GM18505 (cell line): ENCODE measurements at regions not wholly inside any gene's neighbourhood (a gene's known extent, or its start where the extent isn't known, plus 50 kb on each side); places are given as distances from the start of the nearest gene placed in this dataset.

ENCODE experiments used
- ATAC-seq: cut with Tn5 transposase; IDR thresholded peaks from one replicate; pipeline ENCODE4 v1.9.1; 2021; ENCODE audit not compliant: unreplicated experiment
- POLR2A ChIP-seq: IDR thresholded peaks from 4 replicates; pipeline ENCODE4 v1.6.1; 2011; ENCODE audit warnings: borderline replicate concordance; ENCODE audit not compliant: insufficient read depth, insufficient read length; ENCODE audit errors: extremely low read depth

DNA sequence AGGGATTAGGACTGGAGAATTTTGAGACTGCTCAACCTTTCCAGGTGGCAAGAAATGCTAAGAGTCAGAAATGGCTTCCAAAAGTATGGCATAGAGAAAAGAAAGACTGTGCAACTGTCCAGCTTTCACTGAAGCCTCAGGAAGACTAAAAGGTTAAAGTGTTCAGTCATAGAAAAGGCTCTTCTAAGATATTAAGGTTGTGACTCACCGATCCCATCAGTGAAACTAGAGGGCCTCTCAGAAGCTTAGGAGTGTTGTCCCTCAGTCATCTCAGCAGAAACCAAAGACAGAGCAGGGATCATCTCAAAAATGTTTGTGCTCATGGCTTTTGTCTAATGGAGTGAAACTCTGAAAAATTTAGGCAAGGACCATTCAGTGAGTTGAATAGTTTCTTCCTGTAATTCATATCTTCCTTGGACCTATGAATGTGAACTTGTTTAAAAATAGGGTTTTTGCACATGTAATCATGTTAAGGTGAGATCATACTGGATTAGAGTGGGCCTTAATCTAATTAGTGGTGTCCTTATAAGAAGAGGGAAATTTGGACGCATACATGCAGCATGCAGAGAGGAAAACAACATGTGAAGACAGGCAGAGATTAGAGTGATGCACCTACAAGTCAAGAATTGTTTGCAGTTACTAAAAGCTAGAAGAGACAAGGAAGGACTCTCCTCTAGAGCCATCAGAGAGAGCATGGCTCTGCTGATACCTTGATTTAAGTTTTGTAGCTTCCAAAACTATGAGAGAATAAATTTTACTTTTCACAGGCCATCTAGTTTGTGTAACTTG lies 71.3 kb downstream of the RPE65 start:
- no peak for ATAC-seq
- TF ChIP-seq POLR2A = no peak

DNA sequence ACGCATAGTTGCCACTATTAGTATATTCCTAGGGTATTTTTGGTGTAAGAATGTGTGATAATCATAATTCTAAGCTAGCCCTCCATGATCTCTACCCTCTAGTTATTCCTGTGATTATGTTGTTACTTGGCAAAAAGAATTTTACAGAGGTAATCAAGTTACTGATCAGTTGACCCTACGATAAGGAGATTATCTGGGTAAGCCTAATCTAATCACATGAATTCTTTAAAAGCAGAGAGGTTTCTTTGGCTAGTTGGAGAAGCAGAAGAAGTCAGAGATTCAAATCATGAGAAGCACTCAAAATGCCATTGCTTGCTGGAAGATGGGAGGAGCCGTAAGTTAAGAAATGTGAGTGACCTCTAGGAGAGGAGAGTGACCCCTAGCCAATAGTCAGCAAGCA lies 72.7 kb downstream of the RPE65 start:
- no peak for TF ChIP-seq POLR2A
- no peak for ATAC-seq

DNA sequence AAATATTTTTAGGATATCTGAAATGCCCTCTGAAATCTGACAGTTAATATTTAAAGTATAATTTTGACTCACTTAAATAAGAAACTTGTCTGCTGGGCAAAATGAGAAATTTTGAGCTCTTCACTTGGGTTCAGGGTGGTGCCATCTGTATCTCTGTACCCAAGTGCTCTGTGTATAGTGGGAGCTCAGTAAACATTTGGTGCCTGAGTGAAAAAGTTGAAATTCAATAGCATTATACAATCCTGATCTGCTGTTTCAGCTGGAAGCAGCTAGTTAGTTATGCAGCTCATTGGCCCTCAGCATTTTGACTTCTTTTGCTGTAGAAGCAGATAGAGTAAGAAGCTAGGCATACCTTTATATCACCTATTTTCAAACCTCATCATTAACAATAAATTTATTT lies 73.3 kb downstream of the RPE65 start:
- ATAC-seq = no peak
- no peak for TF ChIP-seq POLR2A

DNA sequence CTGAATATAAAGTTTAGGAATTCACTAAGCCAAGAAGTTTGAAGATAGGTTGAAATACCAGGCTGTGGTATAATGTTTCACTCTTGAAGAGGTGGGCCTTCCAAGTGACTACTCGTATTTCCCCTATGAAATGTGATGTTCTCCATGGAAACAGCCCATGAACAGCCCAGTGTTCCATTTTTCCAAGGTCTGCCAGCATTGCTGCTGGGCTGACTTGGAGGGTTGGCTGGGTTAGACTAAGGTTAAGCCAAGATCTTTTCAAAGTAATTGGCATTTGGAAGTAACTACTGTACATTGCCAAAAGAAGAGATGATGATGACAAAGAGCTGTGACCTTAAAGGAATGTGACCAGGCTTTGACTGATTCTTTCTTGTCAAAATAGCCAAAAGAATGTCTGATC lies 73.8 kb downstream of the RPE65 start:
- no peak for TF ChIP-seq POLR2A
- ATAC-seq = no peak

DNA sequence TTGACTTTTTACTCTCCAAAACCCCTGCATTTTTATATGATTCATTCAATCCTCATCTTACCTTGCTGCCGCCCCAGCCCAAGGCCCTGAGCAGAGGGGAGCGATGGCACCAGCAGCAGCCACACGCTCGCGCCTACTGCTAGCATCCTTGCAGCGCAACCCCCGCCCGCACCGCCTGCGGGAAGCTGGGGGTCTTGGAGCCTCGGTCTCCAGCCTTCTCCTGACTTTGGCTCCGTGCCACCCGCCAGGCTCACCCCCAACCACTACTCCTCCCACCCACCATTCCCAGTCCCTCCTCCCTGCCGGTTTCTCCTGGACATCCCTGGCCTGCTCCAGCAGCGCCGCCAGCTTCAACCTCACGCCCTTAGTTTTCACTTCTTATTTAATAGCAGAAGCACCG lies 76.6 kb downstream of the RPE65 start:
- no peak for TF ChIP-seq POLR2A
- no peak for ATAC-seq

DNA sequence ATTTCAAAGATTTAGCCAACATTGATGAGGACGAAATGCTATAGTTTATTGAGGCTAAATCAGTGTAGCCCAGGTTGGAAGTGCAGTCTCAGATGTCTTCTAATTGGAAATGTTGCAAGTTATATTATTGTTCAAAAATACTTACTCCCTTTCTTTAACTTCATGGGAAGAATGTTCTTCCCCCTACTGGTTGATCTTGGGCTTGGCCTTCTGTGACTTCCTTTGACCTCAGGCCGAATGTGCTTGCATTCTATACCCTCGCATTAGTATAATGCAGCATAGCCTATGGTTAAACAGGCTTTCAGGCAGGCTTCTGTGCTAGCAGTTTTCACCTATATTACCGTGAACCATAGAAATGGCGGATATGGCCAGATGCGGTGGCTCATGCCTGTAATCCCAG lies 77.3 kb downstream of the RPE65 start:
- no peak for TF ChIP-seq POLR2A
- ATAC-seq = no peak

DNA sequence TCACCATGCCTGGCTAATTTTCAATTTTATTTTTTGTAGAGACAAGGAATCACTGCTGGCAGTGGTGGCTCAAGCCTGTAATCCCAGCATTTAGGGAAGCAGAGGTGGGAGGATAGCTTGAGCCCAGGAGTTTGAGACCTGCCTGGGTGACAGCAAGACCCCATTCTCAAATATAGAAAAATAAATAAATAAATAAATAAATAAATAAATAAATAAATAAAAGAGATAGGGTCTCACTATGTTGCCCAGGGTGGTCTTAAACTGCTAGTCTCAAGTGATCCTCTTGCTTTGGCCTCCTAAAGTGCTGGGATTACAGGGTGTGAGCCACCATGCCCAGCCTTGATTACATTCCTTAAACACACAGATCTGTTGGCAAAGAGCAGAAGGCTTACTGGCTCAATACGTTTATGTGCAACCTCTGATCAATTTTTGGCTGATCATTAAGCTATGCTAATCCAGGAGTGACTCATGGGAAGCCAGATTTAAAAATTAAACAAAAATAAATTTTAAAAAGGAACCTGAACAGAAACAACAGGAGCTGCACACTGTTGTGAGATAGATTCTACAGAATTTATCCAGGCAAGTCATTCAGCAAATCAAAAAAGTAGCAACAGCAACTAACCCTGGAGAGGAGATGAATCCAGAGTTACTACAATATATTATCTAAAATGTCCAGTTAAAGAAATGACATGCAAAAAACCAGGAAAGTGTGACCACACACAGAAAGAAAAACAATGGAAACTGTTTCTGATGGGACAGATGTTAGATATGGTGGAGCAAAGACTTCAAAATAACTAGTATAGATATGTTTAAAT lies 79.4 kb downstream of the RPE65 start:
- ATAC-seq = no peak
- no peak for TF ChIP-seq POLR2A

DNA sequence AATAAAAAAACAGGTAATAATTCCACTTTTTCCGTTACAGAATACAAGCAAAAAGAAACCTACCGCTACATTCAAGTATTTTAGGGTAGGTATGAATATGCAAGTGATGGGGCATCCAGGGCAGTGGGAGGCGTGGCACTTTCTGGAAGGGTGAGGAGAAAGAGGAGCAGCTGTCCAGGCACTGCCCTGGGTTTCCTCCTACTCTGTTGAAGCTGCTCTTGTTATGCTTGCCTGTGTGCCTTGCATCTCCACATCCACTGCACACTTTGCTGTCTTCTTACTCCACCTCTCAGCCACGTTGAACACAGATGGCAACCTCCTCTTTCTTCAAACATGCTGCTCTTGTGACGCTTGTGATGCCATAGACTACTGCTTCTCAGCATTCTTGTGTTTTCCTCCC lies 83.2 kb downstream of the RPE65 start:
- ATAC-seq = no peak
- no peak for TF ChIP-seq POLR2A

DNA sequence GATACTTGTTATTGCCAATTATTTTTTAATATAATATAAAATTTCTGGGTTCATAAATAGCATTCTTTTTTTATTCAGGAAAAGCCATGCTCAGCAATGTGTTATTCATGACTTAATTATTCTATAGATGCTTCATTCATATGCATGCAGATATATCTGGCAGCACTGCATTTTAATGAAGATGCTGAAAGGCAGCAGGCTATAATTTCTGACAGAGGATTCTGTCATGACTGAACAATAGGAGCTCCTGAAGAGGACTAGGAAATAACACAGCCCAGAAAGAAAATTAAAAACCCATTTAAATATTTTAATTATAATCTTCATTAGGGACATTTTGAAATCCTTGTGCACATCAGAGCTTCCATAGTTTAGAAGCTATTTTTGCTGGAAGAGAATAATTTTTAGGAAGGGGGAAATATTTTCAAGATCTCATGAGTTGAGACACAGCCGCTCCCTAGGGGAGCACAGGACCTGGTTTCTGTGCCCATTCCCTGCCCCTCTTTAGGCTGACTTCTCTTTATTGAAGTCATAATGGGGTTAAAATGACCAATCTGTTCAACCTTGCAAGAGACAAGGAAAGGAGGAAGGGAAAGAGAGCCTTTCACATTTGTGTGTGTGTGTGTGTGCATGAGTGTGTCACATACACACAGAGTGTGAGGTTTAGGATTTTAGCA lies 83.9 kb downstream of the RPE65 start:
- ATAC-seq = no peak
- no peak for TF ChIP-seq POLR2A

DNA sequence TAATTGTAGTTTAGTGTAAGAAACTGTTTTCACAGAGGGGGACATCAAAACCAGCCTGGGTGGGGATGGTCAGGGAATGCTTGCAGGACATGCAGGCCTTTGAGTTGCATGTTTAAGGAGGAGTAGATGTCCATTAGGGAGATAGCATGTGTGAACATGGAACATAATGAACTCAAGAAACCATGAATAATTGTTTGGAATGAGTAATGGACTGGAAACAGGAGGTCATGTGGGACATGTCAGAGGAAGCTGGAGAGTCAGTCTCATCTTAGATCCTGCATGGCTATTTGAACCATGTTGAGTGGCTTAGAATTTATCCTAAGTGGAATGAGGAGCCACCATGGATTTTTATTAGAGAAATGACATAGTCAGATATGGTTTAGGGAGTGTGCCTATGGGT lies 86.4 kb downstream of the RPE65 start:
- no peak for TF ChIP-seq POLR2A

DNA sequence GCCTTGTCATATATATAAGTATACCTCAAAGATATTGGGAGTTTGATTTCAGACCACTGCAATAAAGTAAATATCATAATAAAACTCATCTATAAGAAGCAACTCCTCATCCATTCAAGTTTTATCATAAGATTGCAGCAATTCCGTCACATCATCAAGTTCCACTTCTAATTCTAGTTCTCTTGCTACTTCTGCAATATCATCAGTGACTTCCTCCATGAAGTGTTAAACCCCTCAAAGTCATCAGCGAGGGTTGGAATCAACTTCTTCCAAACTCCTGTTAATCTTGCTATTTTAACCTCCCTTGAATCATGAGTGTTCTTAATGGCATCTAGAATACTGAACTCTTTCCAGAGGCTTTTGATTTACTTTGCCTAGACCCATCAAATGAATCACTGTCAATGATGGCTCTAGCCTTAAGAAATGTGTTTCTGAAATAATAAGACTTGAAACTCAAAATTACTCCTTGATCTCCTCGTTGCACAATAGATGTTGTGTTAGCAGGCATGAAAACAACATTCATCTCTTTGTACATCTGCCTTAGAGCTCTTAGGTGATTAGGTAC lies 88.3 kb downstream of the RPE65 start:
- no peak for ATAC-seq
- no peak for TF ChIP-seq POLR2A

More for the DNA sequence above, 86.4 kb downstream of the RPE65 start:
- ATAC-seq = no peak

DNA sequence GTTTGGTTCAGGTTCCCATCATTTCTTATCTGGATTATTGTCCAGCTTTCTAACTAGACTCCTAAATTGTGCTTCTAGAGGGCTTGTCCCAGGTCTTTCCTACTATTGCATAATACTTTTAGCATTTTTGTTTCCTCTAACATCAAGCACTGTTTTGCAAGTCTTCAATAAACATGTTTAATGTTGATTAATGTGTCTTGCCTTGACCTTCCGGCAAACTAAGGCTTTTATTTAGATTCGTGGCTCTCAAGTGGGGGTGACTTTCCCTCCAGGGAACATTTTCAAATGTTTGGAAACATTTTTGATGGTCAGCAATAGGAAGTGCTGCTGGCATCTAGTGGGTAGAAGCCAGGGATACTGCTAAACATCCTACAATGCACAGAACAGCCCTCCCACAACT lies 90.7 kb downstream of the RPE65 start:
- no peak for TF ChIP-seq POLR2A
- no peak for ATAC-seq

DNA sequence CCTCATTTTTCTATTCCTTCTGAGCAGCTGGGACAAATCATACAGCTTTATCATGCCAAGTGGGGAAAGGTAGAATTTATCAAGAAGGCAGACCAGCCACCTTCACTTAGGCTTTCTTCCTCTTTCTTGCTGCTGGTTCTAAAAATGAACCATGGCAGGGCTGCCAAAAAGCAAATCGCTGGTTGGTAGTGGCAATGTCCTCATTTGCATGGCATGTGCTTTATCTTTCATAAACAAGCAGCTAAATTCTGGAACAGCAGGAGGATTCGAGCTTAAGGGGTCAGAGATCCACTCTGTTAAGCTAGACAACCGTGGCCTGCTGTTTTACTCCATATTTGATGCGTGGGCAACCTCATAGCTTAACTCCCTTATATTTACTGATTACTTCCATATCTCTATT lies 91.3 kb downstream of the RPE65 start:
- no peak for ATAC-seq
- TF ChIP-seq POLR2A = no peak
